SK-N-SH (cell line): ENCODE measurements at regions not wholly inside any gene's neighbourhood (a gene's known extent, or its start where the extent isn't known, plus 50 kb on each side); places are given as distances from the start of the nearest gene placed in this dataset.

Experiments
- CTCF ChIP-seq: fragments of 200-600 bp; sonication (generic); IDR thresholded peaks from 2 replicates; pipeline ENCODE4 v1.6.1; 2017; ENCODE audit warnings: antibody characterized with exemption, mild to moderate bottlenecking, moderate library complexity
- EP300 ChIP-seq, 2 experiments: IDR thresholded peaks; 2 replicates each; pipeline versions ENCODE4 v1.4.0 to v1.6.1; 2012; ENCODE audit warnings: borderline replicate concordance in 1 of 2, low read depth in 1 of 2, low read length in 1 of 2
- FOXJ3 ChIP-seq: sonication (generic); formaldehyde crosslinking; IDR thresholded peaks from 2 replicates; pipeline ENCODE4 v1.5.1; 2020; ENCODE audit warnings: mild to moderate bottlenecking, missing genetic modification reagents
- POLR2AphosphoS5 ChIP-seq: IDR thresholded peaks from 2 replicates; pipeline ENCODE4 v1.6.1; 2012; ENCODE audit warnings: low read depth, low read length
- RAD21 ChIP-seq: IDR thresholded peaks from 2 replicates; pipeline ENCODE4 v1.6.1; 2012; ENCODE audit warnings: mild to moderate bottlenecking, low read length
- REST ChIP-seq: IDR thresholded peaks from 2 replicates; pipeline ENCODE4 v1.6.1; 2012; ENCODE audit warnings: mild to moderate bottlenecking, low read depth, low read length, moderate library complexity
- YY1 ChIP-seq: IDR thresholded peaks from 2 replicates; pipeline ENCODE4 v1.4.0; 2012; ENCODE audit warnings: low read depth, mild to moderate bottlenecking

GRCh38 chr17:13099089-13099735, 81.4 kb upstream of the ELAC2 start:
- TF ChIP-seq CTCF, result no peak
- no peak for TF ChIP-seq REST
- no peak for TF ChIP-seq EP300 (IDR thresholded peaks at IDR 0.05; ENCODE audit: borderline replicate concordance in 1 of 2, low read depth in 1 of 2, low read length in 1 of 2)
- no peak for TF ChIP-seq FOXJ3 (CRISPR knock-in tag)
- no peak for TF ChIP-seq RAD21
- TF ChIP-seq YY1, result no peak
- no peak for TF ChIP-seq POLR2AphosphoS5
